H1 (cell line): ENCODE measurements at regions not wholly inside any gene's neighbourhood (a gene's known extent, or its start where the extent isn't known, plus 50 kb on each side); places are given as distances from the start of the nearest gene placed in this dataset.

Source experiments
- CTCF ChIA-PET: fragments of 300-600 bp; sonication (Branson Sonifier 250); formaldehyde crosslinking; loops from one replicate; lab custom pipeline; 2021; ENCODE audit not compliant: partially characterized antibody; lab: Charles Lee
- POLR2A ChIA-PET: fragments of 300-600 bp; sonication (Branson Sonifier 250); formaldehyde crosslinking; loops from one replicate; lab custom pipeline; 2021; ENCODE audit warnings: inconsistent platforms; ENCODE audit not compliant: partially characterized antibody; lab: Charles Lee
- DNase-seq, 2 experiments: peaks; one replicate each; pipeline versions ENCODE4 v3.0.0 to v3.0.0-alpha.2; 2010 to 2022; ENCODE audit warnings: low spot score in 2 of 2, low read depth in 1 of 2, mixed read lengths in 1 of 2
- FAIRE-seq: peaks from 2 replicates; lab custom pipeline; 2011; peaks lifted over from hg19 to GRCh38; lab: Jason Lieb, UNC
- H2AFZ ChIP-seq: 2 replicates; pipeline ENCODE4 v1.8.1; 2012; ENCODE audit warnings: low read length, inconsistent platforms
- H2AK5ac ChIP-seq: 2 replicates; pipeline ENCODE4 v1.6.1; 2013; ENCODE audit warnings: low read depth, low read length
- H2BK120ac ChIP-seq: replicated peaks from 2 replicates; pipeline ENCODE3; 2013; ENCODE audit warnings: low read depth, low read length, inconsistent platforms
- H2BK12ac ChIP-seq: 2 replicates; pipeline ENCODE4 v1.6.1; 2013; ENCODE audit warnings: low read depth, low read length
- H2BK15ac ChIP-seq: 2 replicates; pipeline ENCODE4 v1.6.1; 2013; ENCODE audit warnings: low read length
- H2BK20ac ChIP-seq: 2 replicates; pipeline ENCODE4 v1.6.1; 2013; ENCODE audit warnings: low read length
- H2BK5ac ChIP-seq: 2 replicates; pipeline ENCODE4 v1.6.1; 2013; ENCODE audit warnings: low read depth, low read length
- H3K14ac ChIP-seq: 2 replicates; pipeline ENCODE4 v1.6.1; 2013; ENCODE audit warnings: inconsistent platforms; ENCODE audit not compliant: insufficient read length
- H3K18ac ChIP-seq: 2 replicates; pipeline ENCODE4 v1.6.1; 2013; ENCODE audit warnings: low read length; ENCODE audit errors: extremely low read depth
- H3K23ac ChIP-seq: 2 replicates; pipeline ENCODE4 v1.6.1; 2013; ENCODE audit warnings: inconsistent platforms; ENCODE audit not compliant: insufficient read length
- H3K23me2 ChIP-seq: 2 replicates; pipeline ENCODE4 v1.6.1; 2013; ENCODE audit warnings: low read depth, low read length
- H3K27ac ChIP-seq: 2 replicates; pipeline ENCODE4 v1.6.1; 2011; ENCODE audit warnings: low read depth, low read length, inconsistent platforms
- H3K27me3 ChIP-seq, 4 experiments: replicated peaks in 1 of 4; 1 replicate in 1 of 4; 2 replicates in 3 of 4; pipeline versions ENCODE4 v1.6.1 to v1.8.1; 2011 to 2013; ENCODE audit warnings: low read length in 3 of 4, mild to moderate bottlenecking in 3 of 4, inconsistent platforms in 2 of 4, mixed read lengths in 2 of 4, moderate library complexity in 1 of 4; ENCODE audit not compliant: control insufficient read depth in 3 of 4, insufficient read depth in 3 of 4; ENCODE audit errors: extremely low read depth in 1 of 4
- H3K36me3 ChIP-seq, 4 experiments: 2 replicates each; pipeline versions ENCODE4 v1.6.1 to v1.8.1; 2011 to 2013; ENCODE audit warnings: mild to moderate bottlenecking in 4 of 4, low read length in 3 of 4, moderate library complexity in 2 of 4, control low read depth in 1 of 4, inconsistent platforms in 1 of 4; ENCODE audit not compliant: insufficient read depth in 4 of 4, control insufficient read depth in 2 of 4
- H3K4ac ChIP-seq: replicated peaks from 2 replicates; pipeline ENCODE3; 2013; ENCODE audit warnings: low read length, low read depth, mixed read lengths, inconsistent platforms; ENCODE audit not compliant: insufficient read length
- H3K4me1 ChIP-seq, 4 experiments: replicated peaks in 1 of 4; 1 replicate in 1 of 4; 2 replicates in 3 of 4; pipeline versions ENCODE4 v1.6.1 to v1.8.1; 2011 to 2013; ENCODE audit warnings: low read length in 3 of 4, inconsistent platforms in 2 of 4, mixed read lengths in 1 of 4; ENCODE audit not compliant: insufficient read depth in 4 of 4, control insufficient read depth in 3 of 4
- H3K4me2 ChIP-seq, 2 experiments: 2 replicates each; pipeline versions ENCODE4 v1.6.1 to v1.8.1; 2011 to 2013; ENCODE audit warnings: low read depth in 2 of 2, low read length in 2 of 2, control low read depth in 1 of 2, inconsistent platforms in 1 of 2, mild to moderate bottlenecking in 1 of 2; ENCODE audit not compliant: insufficient read depth in 1 of 2
- H3K4me3 ChIP-seq, 4 experiments: fragments of 200-600, 300-600 bp in 1 of 4; sonication (generic), shearing (Covaris generic), sonication (Bioruptor Twin) in 1 of 4; 2 replicates each; pipeline versions ENCODE4 v1.5.1 to v1.8.1; 2011 to 2016; ENCODE audit warnings: low read length in 4 of 4, low read depth in 3 of 4, control low read depth in 2 of 4, inconsistent platforms in 2 of 4, mild to moderate bottlenecking in 2 of 4, mixed read lengths in 1 of 4, moderate library complexity in 1 of 4; ENCODE audit not compliant: insufficient read depth in 2 of 4; ENCODE audit errors: extremely low read depth in 1 of 4
- H3K56ac ChIP-seq: replicated peaks from 2 replicates; pipeline ENCODE3; 2013; ENCODE audit warnings: low read depth, mild to moderate bottlenecking, mixed read lengths, low read length, inconsistent platforms; ENCODE audit not compliant: insufficient read length
- H3K79me1 ChIP-seq: 2 replicates; pipeline ENCODE4 v1.6.1; 2013; ENCODE audit warnings: low read depth, low read length, control low read depth
- H3K79me2 ChIP-seq, 2 experiments: 2 replicates each; pipeline versions ENCODE4 v1.6.1 to v1.8.1; 2012 to 2013; ENCODE audit warnings: low read length in 2 of 2, mild to moderate bottlenecking in 2 of 2, inconsistent platforms in 1 of 2; ENCODE audit not compliant: insufficient read depth in 2 of 2, control insufficient read depth in 1 of 2
- H3K9ac ChIP-seq, 4 experiments: replicated peaks in 1 of 4; 1 replicate in 1 of 4; 2 replicates in 3 of 4; pipeline versions ENCODE4 v1.6.1 to v1.8.1; 2011 to 2013; ENCODE audit warnings: low read depth in 3 of 4, low read length in 3 of 4, control low read depth in 2 of 4, mild to moderate bottlenecking in 2 of 4, moderate library complexity in 2 of 4, inconsistent platforms in 1 of 4; ENCODE audit errors: extremely low read depth in 1 of 4
- H3K9me3 ChIP-seq, 2 experiments: 2 replicates each; pipeline versions ENCODE4 v1.6.1 to v1.8.1; 2012 to 2013; ENCODE audit warnings: mild to moderate bottlenecking in 2 of 2, moderate library complexity in 2 of 2, control low read depth in 1 of 2, inconsistent platforms in 1 of 2, low read depth in 1 of 2, low read length in 1 of 2, mixed read lengths in 1 of 2; ENCODE audit not compliant: insufficient read depth in 2 of 2
- H4K20me1 ChIP-seq, 2 experiments: replicated peaks in 1 of 2; 2 replicates each; pipeline versions ENCODE3 to v1.8.1; 2011 to 2013; ENCODE audit warnings: inconsistent platforms in 2 of 2, low read length in 2 of 2, mild to moderate bottlenecking in 1 of 2; ENCODE audit not compliant: insufficient read depth in 2 of 2, control insufficient read depth in 1 of 2
- H4K5ac ChIP-seq: 2 replicates; pipeline ENCODE4 v1.6.1; 2013; ENCODE audit warnings: low read length, low read depth, mixed read lengths, inconsistent platforms; ENCODE audit not compliant: insufficient read length
- H4K8ac ChIP-seq: 2 replicates; pipeline ENCODE4 v1.8.0; 2013; ENCODE audit warnings: mild to moderate bottlenecking, moderate library complexity, low read length, inconsistent platforms; ENCODE audit not compliant: insufficient read depth; ENCODE audit errors: extremely low read depth
- H4K91ac ChIP-seq: replicated peaks from 2 replicates; pipeline ENCODE3; 2013; ENCODE audit warnings: low read length, mixed read lengths, inconsistent platforms; ENCODE audit not compliant: insufficient read length
- BRCA1 ChIP-seq: IDR thresholded peaks from 2 replicates; pipeline ENCODE4 v1.6.1; 2012; ENCODE audit warnings: low read depth, low read length, improper control_type of control experiment
- CHD1 ChIP-seq: IDR thresholded peaks from 2 replicates; pipeline ENCODE4 v1.6.1; 2012; ENCODE audit warnings: low read depth, low read length, improper control_type of control experiment
- CTBP2 ChIP-seq: IDR thresholded peaks from 2 replicates; pipeline ENCODE4 v1.7.0; 2011; ENCODE audit warnings: borderline replicate concordance, mild to moderate bottlenecking, moderate library complexity, mixed read lengths, low read length; ENCODE audit not compliant: insufficient read depth, insufficient read length
- EZH2 ChIP-seq: fragments of 200-600 bp; sonication (generic); IDR thresholded peaks from 2 replicates; pipeline ENCODE4 v1.7.1; 2012; ENCODE audit warnings: low read depth, mild to moderate bottlenecking, moderate library complexity, low read length, inconsistent platforms; ENCODE audit not compliant: severe bottlenecking
- FOSL1 ChIP-seq: IDR thresholded peaks from 2 replicates; pipeline ENCODE4 v1.6.1; 2011; ENCODE audit warnings: mild to moderate bottlenecking, low read depth, low read length, moderate library complexity; ENCODE audit not compliant: insufficient read depth
- GTF2F1 ChIP-seq: IDR thresholded peaks from 2 replicates; pipeline ENCODE4 v1.6.1; 2012; ENCODE audit warnings: low read depth, low read length, improper control_type of control experiment, borderline replicate concordance
- JUN ChIP-seq: IDR thresholded peaks from 2 replicates; pipeline ENCODE4 v1.6.1; 2011; ENCODE audit warnings: low read depth, mild to moderate bottlenecking, improper control_type of control experiment, low read length
- KDM1A ChIP-seq: fragments of 200-600, 300-600 bp; sonication (generic); IDR thresholded peaks from 2 replicates; pipeline ENCODE4 v1.7.1; 2016; ENCODE audit warnings: mild to moderate bottlenecking, low read length, borderline replicate concordance
- POU5F1 ChIP-seq: IDR thresholded peaks from 2 replicates; pipeline ENCODE4 v1.6.1; 2011; ENCODE audit warnings: low read depth, mild to moderate bottlenecking, low read length, moderate library complexity
- RBBP5 ChIP-seq: IDR thresholded peaks from 2 replicates; pipeline ENCODE4 v1.7.1; 2012; ENCODE audit warnings: low read depth, mild to moderate bottlenecking, inconsistent platforms, low read length, moderate library complexity, borderline replicate concordance
- RFX5 ChIP-seq: IDR thresholded peaks from 2 replicates; pipeline ENCODE4 v1.6.1; 2011; ENCODE audit warnings: low read depth, low read length, improper control_type of control experiment, borderline replicate concordance
- TAF7 ChIP-seq: optimal IDR thresholded peaks from 2 replicates; pipeline ENCODE3; 2011; ENCODE audit warnings: low read depth, mild to moderate bottlenecking, inconsistent platforms, low read length, moderate library complexity, borderline replicate concordance
- YY1 ChIP-seq: IDR thresholded peaks from 2 replicates; pipeline ENCODE4 v1.6.1; 2011; ENCODE audit warnings: low read depth, mild to moderate bottlenecking, low read length
- WGBS, 2 experiments: shearing (Covaris generic) in 1 of 2; methylation state at CpG; one replicate each; pipeline versions ENCODE4 v1.1.6 to v1.1.7; 2013 to 2015; ENCODE audit warnings: low lambda C conversion rate in 2 of 2, mixed read lengths in 2 of 2, inconsistent platforms in 1 of 2, low coverage in 1 of 2, missing lambda C conversion rate in 1 of 2; ENCODE audit not compliant: insufficient replicate concordance in 2 of 2, insufficient coverage in 1 of 2, insufficient read length in 1 of 2; ENCODE audit errors: extremely low coverage in 1 of 2, missing lambda C conversion rate in 1 of 2; 5-methylcytosine and 5-hydroxymethylcytosine counted together
- TF ChIP-seq, protein P1 (sequence below): IDR thresholded peaks from 2 replicates; pipeline ENCODE4 v1.6.1; 2012; ENCODE audit warnings: inconsistent platforms

DNA sequence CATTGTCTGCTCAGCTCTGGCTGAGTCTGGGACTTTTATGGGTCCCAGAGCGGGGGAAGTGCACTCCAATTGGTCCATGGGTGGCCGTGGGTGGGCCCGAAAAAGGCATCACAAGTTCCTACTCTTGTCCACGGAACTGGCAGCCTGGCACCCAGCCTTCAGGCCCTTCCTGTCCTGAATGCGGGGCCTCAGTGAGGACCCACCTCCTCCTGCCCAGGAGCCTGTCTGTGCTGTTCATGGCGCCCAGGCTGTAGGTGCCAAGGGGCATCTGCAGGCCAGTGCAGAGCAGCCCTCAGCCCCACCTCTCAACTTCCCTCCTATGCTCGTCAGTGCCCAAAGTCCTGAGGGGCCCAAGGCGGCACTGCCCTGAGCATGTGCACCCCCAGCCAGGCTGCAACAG is 411.7 kb upstream of the KIRREL3 start:
- Histone ChIP-seq H3K4me1 (peaks cover 0 to 2% (median 0%) of the 10 kb centered on the region in 4 experiments; a peak in 2 of 7 replicates), H3K9ac (no peak overlapping the region), H3K56ac (no peak overlapping the region), H2BK12ac (no peak overlapping the region), H3K4ac (no peak overlapping the region), H3K4me2 (no peak overlapping the region), H3K4me3 (no peak overlapping the region), H4K5ac (no peak overlapping the region), H3K23me2 (no peaks in the 10 kb centered on the region), H3K14ac (no peak overlapping the region), H2BK20ac (no peak overlapping the region), H3K36me3 (no peaks in the 10 kb centered on the region), H2AK5ac (no peak overlapping the region), H3K27ac (no peak overlapping the region), H2BK120ac (no peak overlapping the region)
- ChIA-PET CTCF (interaction anchor here (0.9 to 2.0 kb wide), 6 partner anchors 9 to 81 kb away, joined by 3 to 8 read pairs (median 3); no protein-coding TSS in a partner anchor), POLR2A (no interaction called here)
- FAIRE-seq (no peak), DNase-seq (no peak)
- no peak for TF ChIP-seq YY1
- TF ChIP-seq RBBP5 = no peak
- no peak for TF ChIP-seq POU5F1
- TF ChIP-seq TAF7 = no peak
- no peak for TF ChIP-seq KDM1A
- no peak for TF ChIP-seq JUN
- no peak for TF ChIP-seq CHD1
- no peak for TF ChIP-seq EZH2
- TF ChIP-seq, protein P1, sequence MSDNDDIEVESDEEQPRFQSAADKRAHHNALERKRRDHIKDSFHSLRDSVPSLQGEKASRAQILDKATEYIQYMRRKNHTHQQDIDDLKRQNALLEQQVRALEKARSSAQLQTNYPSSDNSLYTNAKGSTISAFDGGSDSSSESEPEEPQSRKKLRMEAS = no peak
- no peak for TF ChIP-seq CTBP2
- no peak for TF ChIP-seq RFX5
- no peak for TF ChIP-seq BRCA1
- TF ChIP-seq FOSL1 = no peak
- TF ChIP-seq GTF2F1 = no peak
- TF ChIP-seq, all 59 proteins: peak for 0
- H4K91ac ChIP-seq = no peak overlapping the region
- H4K8ac ChIP-seq = no peak overlapping the region
- no peak overlapping the region for H3K23ac ChIP-seq
- no peaks in the 10 kb centered on the region for H3K79me2 ChIP-seq
- no peaks in the 10 kb centered on the region for H3K9me3 ChIP-seq
- no peak overlapping the region for H3K18ac ChIP-seq
- no peak overlapping the region for H2BK15ac ChIP-seq
- H4K20me1 ChIP-seq = no peaks in the 10 kb centered on the region
- no peak overlapping the region for H2AFZ ChIP-seq
- no peaks in the 10 kb centered on the region for H3K27me3 ChIP-seq
- no peak overlapping the region for H2BK5ac ChIP-seq
- WGBS, 2 experiments = 85% methylated on average over 8 of the region's 8 CpGs; no CpG with 5 or more reads in 1 of the 2 experiments
- no peaks in the 10 kb centered on the region for H3K79me1 ChIP-seq
